HepG2 (cell line): ENCODE measurements at regions not wholly inside any gene's neighbourhood (a gene's known extent, or its start where the extent isn't known, plus 50 kb on each side); places are given as distances from the start of the nearest gene placed in this dataset.

Experiments
- ATAC-seq: fragments of 200-7000 bp; cut with Tn5 transposase; 3 replicates; pipeline ENCODE4 v1.9.1; 2020; ENCODE audit warnings: mild to moderate bottlenecking, moderate library complexity
- BruUV-seq: library from RNA; stranded (reverse); fragments of 400-500 nt; replicated peaks from 2 replicates; lab custom pipeline; 2021; lab: Mats Ljungman, UMichigan
- CTCF ChIA-PET: fragments of 300-600 bp; formaldehyde crosslinking; extraction: SDS; loops from one replicate; lab custom pipeline; 2021; ENCODE audit warnings: low total read pairs, inconsistent platforms, low intra/inter-chr PET ratio; lab: Yijun Ruan, JAX
- POLR2A ChIA-PET: fragments of 350-600 bp; sonication (Branson Sonifier 250); formaldehyde crosslinking; loops from one replicate; lab custom pipeline; 2020; ENCODE audit warnings: antibody characterized with exemption, inconsistent platforms; lab: Yijun Ruan, JAX
- DNase-seq: peaks from one replicate; pipeline ENCODE4 v3.0.0-alpha.2; 2015; ENCODE audit warnings: low spot score
- FAIRE-seq: peaks from 3 replicates; lab custom pipeline; 2011; peaks lifted over from hg19 to GRCh38; lab: Jason Lieb, UNC
- H2AFZ ChIP-seq: one replicate; pipeline ENCODE4 v1.6.1; 2011; ENCODE audit warnings: low read length, inconsistent platforms
- H3K27ac ChIP-seq: fragments of 300-600 bp; 3 replicates; pipeline ENCODE4 v1.8.0; 2011; ENCODE audit warnings: mixed run types, mild to moderate bottlenecking, mixed read lengths, low read length, inconsistent platforms; ENCODE audit not compliant: insufficient read depth; ENCODE audit errors: extremely low read length
- H3K27me3 ChIP-seq, 2 experiments: fragments of 200-600 bp in 1 of 2; 2 replicates in 1 of 2; 3 replicates in 1 of 2; pipeline versions ENCODE4 v1.6.0 to v1.8.0; 2011; ENCODE audit warnings: low read length in 2 of 2, mild to moderate bottlenecking in 2 of 2, moderate library complexity in 2 of 2, inconsistent platforms in 1 of 2; ENCODE audit not compliant: insufficient read depth in 2 of 2, control insufficient read depth in 1 of 2
- H3K36me3 ChIP-seq, 2 experiments: fragments of 200-600 bp in 1 of 2; replicated peaks in 1 of 2; 2 replicates in 1 of 2; 3 replicates in 1 of 2; pipeline versions ENCODE4 v1.5.1 to v1.8.0; 2011; ENCODE audit warnings: low read length in 2 of 2, inconsistent platforms in 1 of 2; ENCODE audit not compliant: insufficient read depth in 2 of 2, control insufficient read depth in 1 of 2
- H3K4me1 ChIP-seq: 2 replicates; pipeline ENCODE4 v1.5.1; 2012; ENCODE audit warnings: low read length, inconsistent platforms; ENCODE audit not compliant: insufficient read depth
- H3K4me2 ChIP-seq: 2 replicates; pipeline ENCODE4 v1.6.0; 2011; ENCODE audit warnings: low read depth, low read length, inconsistent platforms
- H3K4me3 ChIP-seq, 3 experiments: fragments of 200-600 bp in 1 of 3; sonication (generic), shearing (Covaris generic) in 1 of 3; replicated peaks in 1 of 3; 2 replicates each; pipeline ENCODE4 v1.5.1; 2011 to 2016; ENCODE audit warnings: low read length in 3 of 3, inconsistent platforms in 2 of 3, low read depth in 2 of 3, mild to moderate bottlenecking in 2 of 3, control low read depth in 1 of 3, mixed read lengths in 1 of 3; ENCODE audit not compliant: insufficient read depth in 1 of 3
- H3K79me2 ChIP-seq: one replicate; pipeline ENCODE4 v1.6.1; 2011; ENCODE audit warnings: low read length, inconsistent platforms; ENCODE audit not compliant: insufficient read depth
- H3K9ac ChIP-seq: 2 replicates; pipeline ENCODE4 v1.6.0; 2011; ENCODE audit warnings: mild to moderate bottlenecking, low read depth, low read length, inconsistent platforms; ENCODE audit not compliant: insufficient read depth
- H3K9me3 ChIP-seq: 2 replicates; pipeline ENCODE4 v1.5.1; 2012; ENCODE audit warnings: mild to moderate bottlenecking, low read length
- H4K20me1 ChIP-seq: 2 replicates; pipeline ENCODE4 v1.6.0; 2011; ENCODE audit warnings: inconsistent platforms, mild to moderate bottlenecking, low read length, moderate library complexity; ENCODE audit not compliant: insufficient read depth
- HNRNPK ChIP-seq: fragments of 200-400 bp; formaldehyde crosslinking; IDR thresholded peaks from 2 replicates; pipeline ENCODE4 v1.6.1; 2018; ENCODE audit warnings: low read length, low read depth, moderate library complexity, mild to moderate bottlenecking; ENCODE audit not compliant: poor library complexity, severe bottlenecking
- KDM6A ChIP-seq: IDR thresholded peaks from 2 replicates; pipeline ENCODE4 v1.6.1; 2016; ENCODE audit warnings: low read depth
- MXI1 ChIP-seq: IDR thresholded peaks from 3 replicates; pipeline ENCODE4 v1.6.1; 2012; ENCODE audit warnings: low read depth, low read length, inconsistent platforms, borderline replicate concordance
- NKX3-1 ChIP-seq: sonication (generic); formaldehyde crosslinking; IDR thresholded peaks from 2 replicates; pipeline ENCODE4 v1.5.0; 2020; ENCODE audit warnings: missing genetic modification reagents
- NR2F6 ChIP-seq, 2 experiments: IDR thresholded peaks; 2 replicates each; pipeline ENCODE4 v1.6.1; 2016; ENCODE audit warnings: antibody characterized with exemption in 1 of 2, mild to moderate bottlenecking in 1 of 2
- PCBP1 ChIP-seq: fragments of 200-400 bp; formaldehyde crosslinking; IDR thresholded peaks from 2 replicates; pipeline ENCODE4 v1.6.1; 2017; ENCODE audit warnings: mild to moderate bottlenecking, low read depth, low read length, borderline replicate concordance
- PITX1 ChIP-seq: sonication (generic); formaldehyde crosslinking; IDR thresholded peaks from 2 replicates; pipeline ENCODE4 v1.5.1; 2020; ENCODE audit warnings: mild to moderate bottlenecking, missing genetic modification reagents
- RFX5 ChIP-seq: IDR thresholded peaks from 2 replicates; pipeline ENCODE4 v1.6.1; 2011; ENCODE audit warnings: low read depth, low read length, improper control_type of control experiment
- XBP1 ChIP-seq: sonication (generic); formaldehyde crosslinking; IDR thresholded peaks from 2 replicates; pipeline ENCODE4 v1.5.0; 2020; ENCODE audit warnings: missing genetic modification reagents
- ZIK1 ChIP-seq: sonication (generic); formaldehyde crosslinking; IDR thresholded peaks from 2 replicates; pipeline ENCODE4 v1.5.0; 2020; ENCODE audit warnings: mild to moderate bottlenecking, low read depth, missing genetic modification reagents, borderline replicate concordance
- ZNF136 ChIP-seq: sonication (generic); formaldehyde crosslinking; IDR thresholded peaks from 2 replicates; pipeline ENCODE4 v1.8.1; 2022; ENCODE audit warnings: low read depth, mild to moderate bottlenecking, moderate library complexity, missing genetic modification reagents
- ZNF362 ChIP-seq: sonication (generic); formaldehyde crosslinking; IDR thresholded peaks from 2 replicates; pipeline ENCODE4 v1.4.0; 2020; ENCODE audit warnings: missing genetic modification reagents, mild to moderate bottlenecking, borderline replicate concordance
- ZNF572 ChIP-seq: sonication (generic); formaldehyde crosslinking; IDR thresholded peaks from 2 replicates; pipeline ENCODE4 v1.5.1; 2020; ENCODE audit warnings: mild to moderate bottlenecking, missing genetic modification reagents
- ZNF614 ChIP-seq: IDR thresholded peaks from 2 replicates; pipeline ENCODE4 v1.6.1; 2018; ENCODE audit warnings: missing biosample characterization, missing genetic modification reagents, inconsistent platforms, borderline replicate concordance
- ZNF660 ChIP-seq: sonication (generic); formaldehyde crosslinking; IDR thresholded peaks from 2 replicates; pipeline ENCODE4 v1.5.1; 2020; ENCODE audit warnings: mild to moderate bottlenecking, low read depth, missing genetic modification reagents, borderline replicate concordance
- ZNF773 ChIP-seq: sonication (generic); formaldehyde crosslinking; IDR thresholded peaks from 2 replicates; pipeline ENCODE4 v1.4.0; 2020; ENCODE audit warnings: missing genetic modification reagents, borderline replicate concordance
- WGBS: methylation state at CpG from one replicate; pipeline ENCODE4 v1.1.6; 2017; ENCODE audit warnings: low lambda C conversion rate; 5-methylcytosine and 5-hydroxymethylcytosine counted together
- in situ Hi-C: cut with HindIII; loops from 2 replicates; pipeline ENCODE4 v1.10.0; 2017; ENCODE audit warnings: low pct_unique_long_range_greater_than_20kb; ENCODE audit not compliant: extremely low pct_ligation_motif_present
- intact Hi-C: fragments of 100-400 bp; cut with micrococcal nuclease; formaldehyde crosslinking; loops from one replicate; pipeline ENCODE4 v1.10.0; 2022; ENCODE audit not compliant: unreplicated experiment

GRCh38 chrX:85503258-85504158 is 124.0 kb upstream of the POF1B start:
- DNase-seq (no peak), FAIRE-seq (no peak), ATAC-seq (no peak)
- H4K20me1 ChIP-seq: no peaks in the 10 kb centered on the region
- H3K4me3 ChIP-seq: no peak overlapping the region
- no peaks in the 10 kb centered on the region for H3K36me3 ChIP-seq
- H3K9ac ChIP-seq: no peak overlapping the region
- H3K27ac ChIP-seq: no peak overlapping the region
- no peak overlapping the region for H3K4me2 ChIP-seq
- no TSS peak for BruUV-seq
- no peaks in the 10 kb centered on the region for H3K4me1 ChIP-seq
- no peaks in the 10 kb centered on the region for H3K9me3 ChIP-seq
- in situ Hi-C loops (no loop called here), intact Hi-C loops (no loop called here)
- no peak overlapping the region for H2AFZ ChIP-seq
- TF ChIP-seq ZNF773 (CRISPR knock-in tag) (no peak), MXI1 (no peak), KDM6A (CRISPR knock-in tag) (no peak), ZNF136 (CRISPR knock-in tag) (no peak), RFX5 (no peak), ZIK1 (CRISPR knock-in tag) (no peak), NKX3-1 (CRISPR knock-in tag) (no peak), ZNF614 (no peak), ZNF572 (CRISPR knock-in tag) (no peak), XBP1 (no peak), PCBP1 (no peak), HNRNPK (no peak), NR2F6 (IDR thresholded peaks at IDR 0.05) (no peak), NR2F6 (CRISPR knock-in tag; IDR thresholded peaks at IDR 0.05) (no peak), PITX1 (CRISPR knock-in tag) (no peak), ZNF660 (CRISPR knock-in tag) (no peak), ZNF362 (CRISPR knock-in tag) (no peak)
- ChIA-PET POLR2A (no interaction called here), CTCF (no interaction called here)
- H3K27me3 ChIP-seq: no peaks in the 10 kb centered on the region
- 2% methylated on average over 6 of the region's 6 CpGs for WGBS
- no peaks in the 10 kb centered on the region for H3K79me2 ChIP-seq
